HCT116 (cell line): ENCODE measurements at regions not wholly inside any gene's neighbourhood (a gene's known extent, or its start where the extent isn't known, plus 50 kb on each side); places are given as distances from the start of the nearest gene placed in this dataset.

Experiments
- ATAC-seq: fragments of 200-7000 bp; cut with Tn5 transposase; 2 replicates; pipeline ENCODE4 v1.9.1; 2020; ENCODE audit warnings: mild to moderate bottlenecking, moderate library complexity
- BruUV-seq: library from RNA; stranded (reverse); fragments of 400-500 nt; replicated peaks from 2 replicates; lab custom pipeline; 2021; lab: Mats Ljungman, UMichigan
- CTCF ChIA-PET: fragments of 300-600 bp; sonication (Branson Sonifier 250); formaldehyde crosslinking; loops from one replicate; lab custom pipeline; 2021; ENCODE audit warnings: antibody characterized with exemption; lab: Charles Lee
- POLR2A ChIA-PET: fragments of 300-600, 350-600 bp; sonication (Branson Sonifier 250); formaldehyde crosslinking; loops from one replicate; lab custom pipeline; 2021; ENCODE audit warnings: antibody characterized with exemption; lab: Charles Lee
- RAD21 ChIA-PET, 2 experiments: fragments of 300-600 bp; sonication (Branson Sonifier 250); formaldehyde crosslinking; loops; one replicate each; lab custom pipeline; 2023; ENCODE audit warnings: low total read pairs in 2 of 2; ENCODE audit not compliant: uncharacterized antibody in 2 of 2, unreplicated experiment in 2 of 2, low non-redundant PET in 1 of 2; lab: Charles Lee
- DNase-seq: peaks from one replicate; pipeline ENCODE4 v3.0.0-alpha.2; 2010; ENCODE audit warnings: low read depth, low spot score
- H2AFZ ChIP-seq: fragments of 200-600 bp; shearing (Covaris generic), sonication (generic); 2 replicates; pipeline ENCODE4 v1.6.1; 2017; ENCODE audit warnings: low read depth, mixed run types, mixed read lengths, antibody characterized with exemption, low read length; ENCODE audit not compliant: poor library complexity, severe bottlenecking
- H3K27ac ChIP-seq: 2 replicates; pipeline ENCODE4 v1.5.1; 2012; ENCODE audit warnings: low read depth, low read length
- H3K27me3 ChIP-seq: fragments of 200-600 bp; sonication (generic); 2 replicates; pipeline ENCODE4 v1.6.1; 2016; ENCODE audit warnings: mixed run types, low read length, mixed read lengths; ENCODE audit not compliant: insufficient read depth
- H3K36me3 ChIP-seq, 2 experiments: fragments of 200-500 bp in 1 of 2; fragments of 200-600 bp in 1 of 2; sonication (Bioruptor generic) in 1 of 2; sonication (generic) in 1 of 2; 2 replicates each; pipeline versions ENCODE4 v1.5.1 to v1.6.1; 2014 to 2016; ENCODE audit warnings: low read length in 2 of 2, inconsistent platforms in 1 of 2, mixed read lengths in 1 of 2, mixed run types in 1 of 2; ENCODE audit not compliant: insufficient read depth in 2 of 2, control insufficient read depth in 1 of 2
- H3K4me1 ChIP-seq, 2 experiments: fragments of 200-600 bp in 1 of 2; sonication (generic) in 1 of 2; 2 replicates each; pipeline versions ENCODE4 v1.5.1 to v1.6.1; 2012 to 2017; ENCODE audit warnings: low read length in 2 of 2, inconsistent platforms in 1 of 2, mild to moderate bottlenecking in 1 of 2, mixed read lengths in 1 of 2, mixed run types in 1 of 2, moderate library complexity in 1 of 2; ENCODE audit not compliant: insufficient read depth in 2 of 2, control insufficient read depth in 1 of 2
- H3K4me2 ChIP-seq: fragments of 200-600 bp; sonication (generic); 2 replicates; pipeline ENCODE4 v1.6.1; 2017; ENCODE audit warnings: mixed run types, low read length, mixed read lengths
- H3K4me3 ChIP-seq, 2 experiments: fragments of 200-600 bp in 1 of 2; sonication (generic) in 1 of 2; replicated peaks in 1 of 2; 2 replicates each; pipeline ENCODE4 v1.5.1; 2011 to 2016; ENCODE audit warnings: low read length in 2 of 2, control low read depth in 1 of 2, low read depth in 1 of 2, mild to moderate bottlenecking in 1 of 2, mixed read lengths in 1 of 2, mixed run types in 1 of 2
- H3K79me2 ChIP-seq: fragments of 200-600 bp; sonication (generic); 2 replicates; pipeline ENCODE4 v1.6.1; 2017; ENCODE audit warnings: mild to moderate bottlenecking, mixed run types, low read length, moderate library complexity, mixed read lengths; ENCODE audit not compliant: insufficient read depth
- H3K9ac ChIP-seq: fragments of 200-600 bp; sonication (generic); 2 replicates; pipeline ENCODE4 v1.6.1; 2016; ENCODE audit warnings: low read length, mixed read lengths
- H3K9me2 ChIP-seq: fragments of 200-600 bp; sonication (generic), shearing (Covaris generic); 2 replicates; pipeline ENCODE4 v1.6.1; 2017; ENCODE audit warnings: mixed run types, mild to moderate bottlenecking, moderate library complexity; ENCODE audit not compliant: insufficient read depth
- H3K9me3 ChIP-seq, 2 experiments: fragments of 200-500 bp in 1 of 2; fragments of 200-600 bp in 1 of 2; sonication (Bioruptor generic) in 1 of 2; sonication (generic) in 1 of 2; 2 replicates each; pipeline ENCODE4 v1.6.1; 2014 to 2017; ENCODE audit warnings: low read length in 2 of 2, mixed read lengths in 2 of 2, inconsistent platforms in 1 of 2, low read depth in 1 of 2, mild to moderate bottlenecking in 1 of 2, mixed run types in 1 of 2, moderate library complexity in 1 of 2; ENCODE audit not compliant: control insufficient read depth in 1 of 2, insufficient read depth in 1 of 2
- H4K20me1 ChIP-seq: fragments of 200-600 bp; sonication (generic), shearing (Covaris generic); 2 replicates; pipeline ENCODE4 v1.6.1; 2017; ENCODE audit warnings: mixed run types, mild to moderate bottlenecking, moderate library complexity; ENCODE audit not compliant: insufficient read depth
- CBX3 ChIP-seq: IDR thresholded peaks from 2 replicates; pipeline ENCODE4 v1.6.1; 2012; ENCODE audit warnings: low read depth
- CEBPB ChIP-seq: IDR thresholded peaks from 2 replicates; pipeline ENCODE4 v1.6.1; 2012; ENCODE audit warnings: low read depth
- EZH2phosphoT487 ChIP-seq: fragments of 200-600 bp; IDR thresholded peaks from 2 replicates; pipeline ENCODE4 v1.6.1; 2018; ENCODE audit warnings: antibody characterized with exemption, borderline replicate concordance
- FOSL1 ChIP-seq: IDR thresholded peaks from 2 replicates; pipeline ENCODE4 v1.6.1; 2012; ENCODE audit warnings: low read depth
- JUND ChIP-seq: IDR thresholded peaks from 2 replicates; pipeline ENCODE4 v1.6.1; 2012
- POLR2A ChIP-seq: IDR thresholded peaks from 2 replicates; pipeline ENCODE4 v1.7.0; 2011; ENCODE audit warnings: borderline replicate concordance; ENCODE audit not compliant: insufficient read depth, insufficient read length; ENCODE audit errors: extremely low read depth
- POLR2AphosphoS5 ChIP-seq: IDR thresholded peaks from 2 replicates; pipeline ENCODE4 v1.6.1; 2011; ENCODE audit warnings: mild to moderate bottlenecking, low read depth, low read length, moderate library complexity
- SP1 ChIP-seq: IDR thresholded peaks from 2 replicates; pipeline ENCODE4 v1.6.1; 2012; ENCODE audit warnings: low read depth
- intact Hi-C: fragments of 100-400 bp; cut with micrococcal nuclease; formaldehyde crosslinking; loops from 2 replicates; pipeline ENCODE4 v1.10.0; 2022
- TF ChIP-seq, protein P1 (sequence below): IDR thresholded peaks from 2 replicates; pipeline ENCODE4 v1.6.1; 2012

DNA sequence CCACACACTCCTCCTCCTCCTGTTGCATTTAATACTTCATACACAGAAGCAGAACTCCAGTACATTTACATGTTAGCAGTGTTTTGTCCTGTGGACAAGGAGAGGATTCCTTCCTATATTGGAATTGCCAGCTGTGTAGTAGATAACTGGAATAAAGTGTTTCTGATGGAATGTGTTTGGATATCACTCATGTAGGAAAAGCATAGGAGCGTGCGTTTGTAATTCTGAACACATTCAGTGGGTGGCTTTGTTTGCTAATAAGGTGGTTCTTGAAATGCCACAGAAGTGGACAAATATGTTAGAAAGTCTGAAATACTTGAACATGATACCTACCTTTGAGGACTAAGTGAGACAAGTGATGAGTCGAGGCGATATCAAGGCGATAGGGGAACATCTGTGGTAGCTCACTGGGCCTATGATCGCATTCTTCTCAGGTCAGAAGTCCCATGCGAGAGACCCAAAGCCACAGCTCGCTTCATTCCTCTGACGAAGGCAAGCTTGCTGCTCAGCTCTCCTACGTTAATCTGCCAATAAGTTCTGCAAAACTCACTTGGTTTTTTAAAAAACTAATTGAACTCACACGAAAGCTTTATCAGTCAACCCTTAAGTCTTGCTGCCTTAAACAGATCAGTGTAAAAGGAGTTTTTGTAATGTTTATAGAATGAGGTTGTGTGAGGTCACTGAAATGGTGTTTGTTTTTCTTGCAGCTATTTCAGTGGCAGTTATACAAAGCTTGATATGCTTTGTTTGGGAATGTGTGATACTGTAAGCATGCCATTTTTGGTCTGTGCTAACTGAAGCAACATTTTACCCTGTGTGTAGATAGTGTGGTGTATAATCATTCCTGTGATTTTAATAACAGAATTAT lies 159.9 kb downstream of the SOX4 start (continued):
- no peak for TF ChIP-seq CEBPB

DNA sequence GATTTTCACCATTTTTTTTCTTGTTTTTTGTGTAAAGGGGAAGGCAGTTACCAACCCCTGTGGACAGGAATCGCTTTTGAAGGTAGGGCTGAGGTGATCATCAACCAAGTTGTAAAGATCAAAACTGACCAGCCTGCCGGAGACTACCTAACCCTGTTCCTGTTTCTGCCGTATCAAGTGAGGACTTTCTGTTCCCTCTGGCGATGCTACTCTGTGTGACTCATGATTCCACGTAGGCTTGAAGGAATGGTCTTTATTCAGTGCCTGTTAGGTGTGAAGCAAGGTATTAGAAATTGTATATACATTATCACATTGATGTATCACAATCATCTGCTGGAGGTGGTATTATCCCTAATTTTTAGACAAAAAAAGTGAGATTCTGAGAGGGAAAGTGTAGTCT lies 161.3 kb downstream of the SOX4 start:
- peaks cover 33 to 43% of the 10 kb centered on the region in 2 experiments for H3K4me1 ChIP-seq
- peak; percentile 69 for DNase-seq
- BruUV-seq = no TSS peak
- H3K27me3 ChIP-seq = no peaks in the 10 kb centered on the region
- H4K20me1 ChIP-seq = no peaks in the 10 kb centered on the region
- TF ChIP-seq, protein P1, sequence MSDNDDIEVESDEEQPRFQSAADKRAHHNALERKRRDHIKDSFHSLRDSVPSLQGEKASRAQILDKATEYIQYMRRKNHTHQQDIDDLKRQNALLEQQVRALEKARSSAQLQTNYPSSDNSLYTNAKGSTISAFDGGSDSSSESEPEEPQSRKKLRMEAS = peak; percentile 88
- TF ChIP-seq JUND (peak; percentile 86), SP1 (peak; percentile 72), FOSL1 (peak; percentile 90), CBX3 (peak; percentile 87), POLR2A (no peak), POLR2AphosphoS5 (peak; percentile 43; the same call in 1 of the 2 replicates), EZH2phosphoT487 (no peak)
- H3K4me3 ChIP-seq = peak overlapping the region in 1 of 2 experiments; percentile 9; a peak in 1 of 4 replicates
- ChIA-PET POLR2A (no interaction called here), RAD21 (interaction anchor here in 1 of 2 experiments (0.7 kb wide), 1 partner anchor 11 kb away, joined by 3 read pairs; no protein-coding TSS in a partner anchor), CTCF (no interaction called here)
- peak; percentile 89 for ATAC-seq
- H3K27ac ChIP-seq = no peak overlapping the region
- H3K9me2 ChIP-seq = no peaks in the 10 kb centered on the region
- H2AFZ ChIP-seq = peak overlapping the region; percentile 98
- no peaks in the 10 kb centered on the region for H3K36me3 ChIP-seq
- intact Hi-C loops = no loop called here
- no peaks in the 10 kb centered on the region for H3K79me2 ChIP-seq
- peak overlapping the region; percentile 63 for H3K4me2 ChIP-seq
- no peak overlapping the region for H3K9ac ChIP-seq
- no peaks in the 10 kb centered on the region for H3K9me3 ChIP-seq
